ENCODE measurements at regions not wholly inside any gene's neighbourhood (a gene's known extent, or its start where the extent isn't known, plus 50 kb on each side); places are given as distances from the start of the nearest gene placed in this dataset.

DNA sequence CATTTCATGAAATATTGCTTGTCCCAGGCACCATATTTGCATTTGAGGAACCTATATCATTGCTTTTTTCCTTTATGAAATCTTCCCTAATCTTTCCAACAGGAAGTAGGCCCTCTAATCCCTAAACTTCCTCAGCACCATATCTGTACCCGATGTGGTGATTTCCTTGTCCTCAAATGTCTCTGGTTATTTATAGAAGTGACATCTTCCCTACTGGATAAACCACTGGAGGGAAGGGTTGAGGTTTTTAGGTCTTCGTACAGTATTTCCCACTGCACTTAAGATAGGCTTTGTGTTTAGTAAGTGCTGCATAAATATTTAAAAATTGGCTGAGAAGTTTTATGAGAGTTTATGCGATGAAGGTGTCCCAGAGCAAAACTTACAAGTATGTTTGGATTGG is 54.9 kb upstream of the TMEM170B start:
- H3K9me3 Mint-ChIP-seq (ENCODE audit: low read depth): no peaks in the 10 kb centered on the region
- H3K4me3 Mint-ChIP-seq (ENCODE audit: unreplicated experiment): no peak overlapping the region
- H3K36me3 Mint-ChIP-seq (ENCODE audit: low read depth): no peaks in the 10 kb centered on the region
- DNase-seq (ENCODE audit: low spot score): no peak
- H3K27ac Mint-ChIP-seq (ENCODE audit: unreplicated experiment): no peak overlapping the region
- TF ChIP-seq CTCF (IDR thresholded peaks at IDR 0.05): no peak
- no peaks in the 10 kb centered on the region for H3K4me1 Mint-ChIP-seq (ENCODE audit: low read depth)
- H3K27me3 Mint-ChIP-seq (ENCODE audit: low read depth): no peaks in the 10 kb centered on the region

- Mint-ChIP-seq H3K27ac (ENCODE audit: unreplicated experiment) (no peak overlapping the region), H3K4me1 (ENCODE audit: low read depth) (no peaks in the 10 kb centered on the region), H3K9me3 (ENCODE audit: low read depth) (no peaks in the 10 kb centered on the region), H3K4me3 (ENCODE audit: unreplicated experiment) (no peak overlapping the region), H3K36me3 (ENCODE audit: low read depth) (no peaks in the 10 kb centered on the region), H3K27me3 (ENCODE audit: low read depth) (no peaks in the 10 kb centered on the region)
- no peak for TF ChIP-seq CTCF (IDR thresholded peaks at IDR 0.05)
- no peak for DNase-seq (ENCODE audit: low spot score)
Observed at GRCh38 chr6:11480541-11480940, 57.0 kb upstream of the TMEM170B start.

GRCh38 chr6:11479296-11479695 is 58.3 kb upstream of the TMEM170B start:
- TF ChIP-seq CTCF (IDR thresholded peaks at IDR 0.05): no peak
- no peak overlapping the region for H3K27ac Mint-ChIP-seq (ENCODE audit: unreplicated experiment)
- H3K9me3 Mint-ChIP-seq (ENCODE audit: low read depth): no peaks in the 10 kb centered on the region
- no peak overlapping the region for H3K4me3 Mint-ChIP-seq (ENCODE audit: unreplicated experiment)
- no peaks in the 10 kb centered on the region for H3K27me3 Mint-ChIP-seq (ENCODE audit: low read depth)
- no peak for DNase-seq (ENCODE audit: low spot score)
- H3K36me3 Mint-ChIP-seq (ENCODE audit: low read depth): no peaks in the 10 kb centered on the region
- H3K4me1 Mint-ChIP-seq (ENCODE audit: low read depth): peaks cover 8% of the 10 kb centered on the region

- no peak for TF ChIP-seq CTCF (IDR thresholded peaks at IDR 0.05)
- Mint-ChIP-seq H3K36me3 (ENCODE audit: low read depth) (no peaks in the 10 kb centered on the region), H3K9me3 (ENCODE audit: low read depth) (no peaks in the 10 kb centered on the region), H3K27ac (ENCODE audit: unreplicated experiment) (no peak overlapping the region), H3K27me3 (ENCODE audit: low read depth) (no peaks in the 10 kb centered on the region), H3K4me3 (ENCODE audit: unreplicated experiment) (no peak overlapping the region), H3K4me1 (ENCODE audit: low read depth) (peaks cover 14% of the 10 kb centered on the region)
- no peak for DNase-seq (ENCODE audit: low spot score)
Observed at GRCh38 chr6:11478586-11478985, 59.0 kb upstream of the TMEM170B start.

DNA sequence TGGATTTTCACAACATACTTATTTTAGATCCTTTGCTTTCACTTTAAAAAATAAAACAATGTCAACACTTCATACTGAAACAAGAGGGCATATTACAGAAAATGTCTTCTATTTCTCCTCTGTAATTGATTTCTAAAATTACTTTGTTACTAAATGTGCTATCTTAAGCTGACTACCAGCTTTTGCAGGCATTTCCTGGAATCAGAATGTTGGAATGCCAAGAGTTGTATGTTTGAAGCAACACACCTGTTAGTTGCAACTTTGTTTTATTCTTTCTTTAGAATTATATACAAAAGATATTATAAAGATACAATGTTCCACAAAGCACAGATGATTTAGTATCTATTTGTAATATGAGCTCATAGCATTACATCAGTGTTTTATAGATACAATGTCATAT is 62.5 kb upstream of the TMEM170B start:
- no peaks in the 10 kb centered on the region for H3K27me3 Mint-ChIP-seq (ENCODE audit: low read depth)
- no peak for TF ChIP-seq CTCF (IDR thresholded peaks at IDR 0.05)
- H3K27ac Mint-ChIP-seq (ENCODE audit: unreplicated experiment): no peak overlapping the region
- peaks cover 22% of the 10 kb centered on the region for H3K4me1 Mint-ChIP-seq (ENCODE audit: low read depth)
- no peak for DNase-seq (ENCODE audit: low spot score)
- H3K9me3 Mint-ChIP-seq (ENCODE audit: low read depth): no peaks in the 10 kb centered on the region
- H3K4me3 Mint-ChIP-seq (ENCODE audit: unreplicated experiment): no peak overlapping the region
- no peaks in the 10 kb centered on the region for H3K36me3 Mint-ChIP-seq (ENCODE audit: low read depth)

Measured in chondrocyte (in vitro differentiated cells).